H9 (cell line): ENCODE measurements at regions not wholly inside any gene's neighbourhood (a gene's known extent, or its start where the extent isn't known, plus 50 kb on each side); places are given as distances from the start of the nearest gene placed in this dataset.

Source experiments
- DNase-seq: peaks from one replicate; pipeline ENCODE4 v3.0.0-alpha.2; 2017
- H2AFZ ChIP-seq: one replicate; pipeline ENCODE4 v1.6.1; 2013; ENCODE audit warnings: mild to moderate bottlenecking, low read length, control low read depth, moderate library complexity
- H2AK5ac ChIP-seq: 2 replicates; pipeline ENCODE4 v1.6.1; 2013; ENCODE audit warnings: low read length, control low read depth, mixed read lengths; ENCODE audit not compliant: insufficient read length
- H2BK120ac ChIP-seq: one replicate; pipeline ENCODE4 v1.6.1; 2013; ENCODE audit warnings: low read depth, mild to moderate bottlenecking, low read length, control low read depth, inconsistent platforms; ENCODE audit not compliant: poor library complexity, severe bottlenecking
- H2BK12ac ChIP-seq: 2 replicates; pipeline ENCODE4 v1.6.1; 2013; ENCODE audit warnings: low read length, control low read depth, mixed read lengths, low read depth; ENCODE audit not compliant: insufficient read length
- H2BK15ac ChIP-seq: 2 replicates; pipeline ENCODE4 v1.6.1; 2013; ENCODE audit warnings: low read depth, low read length, control low read depth
- H2BK20ac ChIP-seq: one replicate; pipeline ENCODE4 v1.6.1; 2013; ENCODE audit warnings: low read depth, mild to moderate bottlenecking, low read length, control low read depth, inconsistent platforms; ENCODE audit not compliant: poor library complexity, severe bottlenecking
- H2BK5ac ChIP-seq: 2 replicates; pipeline ENCODE4 v1.6.1; 2013; ENCODE audit warnings: low read length, control low read depth, mixed read lengths; ENCODE audit not compliant: insufficient read length
- H3K14ac ChIP-seq: 2 replicates; pipeline ENCODE4 v1.6.1; 2013; ENCODE audit warnings: low read length, control low read depth; ENCODE audit not compliant: insufficient read depth
- H3K18ac ChIP-seq: 2 replicates; pipeline ENCODE4 v1.6.1; 2013; ENCODE audit warnings: low read depth, mild to moderate bottlenecking, mixed read lengths, low read length, control low read depth; ENCODE audit not compliant: insufficient read length
- H3K23ac ChIP-seq: 2 replicates; pipeline ENCODE4 v1.6.1; 2013; ENCODE audit warnings: low read length, control low read depth, mixed read lengths, low read depth; ENCODE audit not compliant: insufficient read length
- H3K23me2 ChIP-seq: 2 replicates; pipeline ENCODE4 v1.6.1; 2013; ENCODE audit warnings: low read depth, mild to moderate bottlenecking, mixed read lengths, low read length, control low read depth; ENCODE audit not compliant: insufficient read length, poor library complexity, severe bottlenecking
- H3K27ac ChIP-seq: 2 replicates; pipeline ENCODE4 v1.5.1; 2013; ENCODE audit warnings: low read length, control low read depth, mixed read lengths, low read depth; ENCODE audit not compliant: insufficient read length
- H3K27me3 ChIP-seq: 2 replicates; pipeline ENCODE4 v1.6.1; 2013; ENCODE audit warnings: low read length, control low read depth, inconsistent platforms; ENCODE audit not compliant: insufficient read depth
- H3K4ac ChIP-seq: 2 replicates; pipeline ENCODE4 v1.6.1; 2013; ENCODE audit warnings: low read depth, mild to moderate bottlenecking, control low read depth, inconsistent platforms, low read length, moderate library complexity
- H3K4me1 ChIP-seq: 2 replicates; pipeline ENCODE4 v1.6.1; 2013; ENCODE audit warnings: low read length, control low read depth, inconsistent platforms; ENCODE audit not compliant: insufficient read depth
- H3K4me2 ChIP-seq: 2 replicates; pipeline ENCODE4 v1.6.1; 2013; ENCODE audit warnings: low read length, control low read depth, mixed read lengths; ENCODE audit not compliant: insufficient read length, insufficient read depth
- H3K56ac ChIP-seq: 2 replicates; pipeline ENCODE4 v1.6.1; 2013; ENCODE audit warnings: low read depth, mild to moderate bottlenecking, mixed read lengths, low read length, control low read depth; ENCODE audit not compliant: insufficient read length
- H3K79me1 ChIP-seq: 2 replicates; pipeline ENCODE4 v1.6.1; 2013; ENCODE audit warnings: low read depth, mild to moderate bottlenecking, moderate library complexity, low read length, control low read depth, inconsistent platforms; ENCODE audit not compliant: insufficient read depth, poor library complexity, severe bottlenecking
- H3K79me2 ChIP-seq: 2 replicates; pipeline ENCODE4 v1.6.1; 2013; ENCODE audit warnings: low read length, control low read depth, inconsistent platforms; ENCODE audit not compliant: insufficient read depth
- H3K9ac ChIP-seq: 2 replicates; pipeline ENCODE4 v1.6.1; 2013; ENCODE audit warnings: low read length, control low read depth, mixed read lengths; ENCODE audit not compliant: insufficient read length; ENCODE audit errors: extremely low read depth
- H3K9me3 ChIP-seq: one replicate; pipeline ENCODE4 v1.6.1; 2013; ENCODE audit warnings: low read depth, low read length, inconsistent platforms; ENCODE audit not compliant: control insufficient read depth
- H3T11ph ChIP-seq: one replicate; pipeline ENCODE4 v1.6.1; 2013; ENCODE audit warnings: mild to moderate bottlenecking, low read length, control low read depth, inconsistent platforms
- H4K20me1 ChIP-seq: one replicate; pipeline ENCODE4 v1.6.1; 2013; ENCODE audit not compliant: control insufficient read depth, insufficient read length, insufficient read depth
- H4K5ac ChIP-seq: 2 replicates; pipeline ENCODE4 v1.6.1; 2013; ENCODE audit warnings: low read depth, mild to moderate bottlenecking, mixed read lengths, low read length, control low read depth; ENCODE audit not compliant: insufficient read length
- H4K8ac ChIP-seq: replicated peaks from 2 replicates; pipeline ENCODE4 v1.6.1; 2013; ENCODE audit warnings: low read length, control low read depth, mixed read lengths, low read depth; ENCODE audit not compliant: insufficient read length
- H4K91ac ChIP-seq: 2 replicates; pipeline ENCODE4 v1.6.1; 2013; ENCODE audit warnings: low read depth, mild to moderate bottlenecking, moderate library complexity, mixed read lengths, low read length, control low read depth; ENCODE audit not compliant: insufficient read length
- H3K27ac Mint-ChIP-seq, 3 experiments: 2 replicates in 2 of 3; 3 replicates in 1 of 3; pipeline ENCODE4 v1.8.0; 2020 to 2021; ENCODE audit warnings: mixed read lengths in 3 of 3, mild to moderate bottlenecking in 1 of 3, moderate library complexity in 1 of 3
- H3K27me3 Mint-ChIP-seq: 2 replicates; pipeline ENCODE4 v1.8.0; 2021; ENCODE audit warnings: low read depth, mild to moderate bottlenecking, moderate library complexity, mixed read lengths
- H3K36me3 Mint-ChIP-seq, 3 experiments: 2 replicates in 2 of 3; 3 replicates in 1 of 3; pipeline ENCODE4 v1.8.0; 2020 to 2021; ENCODE audit warnings: low read depth in 3 of 3, mixed read lengths in 3 of 3; ENCODE audit not compliant: insufficient read depth in 1 of 3
- H3K4me1 Mint-ChIP-seq, 2 experiments: 2 replicates each; pipeline ENCODE4 v1.8.0; 2020; ENCODE audit warnings: mixed read lengths in 2 of 2
- H3K4me3 Mint-ChIP-seq, 2 experiments: 2 replicates in 1 of 2; 3 replicates in 1 of 2; pipeline ENCODE4 v1.8.0; 2020 to 2021; ENCODE audit warnings: mild to moderate bottlenecking in 2 of 2, mixed read lengths in 2 of 2, moderate library complexity in 1 of 2
- H3K9me3 Mint-ChIP-seq, 2 experiments: 2 replicates in 1 of 2; 3 replicates in 1 of 2; pipeline ENCODE4 v1.8.0; 2020; ENCODE audit warnings: mild to moderate bottlenecking in 2 of 2, mixed read lengths in 2 of 2, moderate library complexity in 1 of 2
- TF ChIP-seq, protein P1 (sequence below): fragments of 200-600 bp; sonication (generic); conservative IDR thresholded peaks from 3 replicates; pipeline ENCODE4 v1.8.0; 2021; ENCODE audit warnings: antibody characterized with exemption, mild to moderate bottlenecking

- Histone ChIP-seq H3K4me2 (no peak overlapping the region), H2BK15ac (no peak overlapping the region), H3K56ac (no peak overlapping the region), H3K27ac (no peak overlapping the region), H4K20me1 (no peaks in the 10 kb centered on the region), H3K79me1 (no peaks in the 10 kb centered on the region), H3K27me3 (no peaks in the 10 kb centered on the region), H3K18ac (no peak overlapping the region), H3K23me2 (no peaks in the 10 kb centered on the region), H2AFZ (no peak overlapping the region), H3K14ac (no peak overlapping the region), H3K4ac (no peak overlapping the region), H4K91ac (no peak overlapping the region), H4K5ac (no peak overlapping the region), H3K9ac (no peak overlapping the region), H3T11ph (no peak overlapping the region), H3K4me1 (no peaks in the 10 kb centered on the region), H4K8ac (no peak overlapping the region), H2BK5ac (no peak overlapping the region), H2BK12ac (no peak overlapping the region), H2BK120ac (no peak overlapping the region), H2BK20ac (no peak overlapping the region), H2AK5ac (no peak overlapping the region), H3K79me2 (no peaks in the 10 kb centered on the region), H3K9me3 (no peaks in the 10 kb centered on the region), H3K23ac (no peak overlapping the region)
- no peak overlapping the region for H3K4me3 Mint-ChIP-seq
- H3K9me3 Mint-ChIP-seq = no peaks in the 10 kb centered on the region
- H3K4me1 Mint-ChIP-seq = no peaks in the 10 kb centered on the region
- peaks cover 43% of the 10 kb centered on the region for H3K27me3 Mint-ChIP-seq
- no peak overlapping the region for H3K27ac Mint-ChIP-seq
- no peaks in the 10 kb centered on the region for H3K36me3 Mint-ChIP-seq
- TF ChIP-seq, protein P1, sequence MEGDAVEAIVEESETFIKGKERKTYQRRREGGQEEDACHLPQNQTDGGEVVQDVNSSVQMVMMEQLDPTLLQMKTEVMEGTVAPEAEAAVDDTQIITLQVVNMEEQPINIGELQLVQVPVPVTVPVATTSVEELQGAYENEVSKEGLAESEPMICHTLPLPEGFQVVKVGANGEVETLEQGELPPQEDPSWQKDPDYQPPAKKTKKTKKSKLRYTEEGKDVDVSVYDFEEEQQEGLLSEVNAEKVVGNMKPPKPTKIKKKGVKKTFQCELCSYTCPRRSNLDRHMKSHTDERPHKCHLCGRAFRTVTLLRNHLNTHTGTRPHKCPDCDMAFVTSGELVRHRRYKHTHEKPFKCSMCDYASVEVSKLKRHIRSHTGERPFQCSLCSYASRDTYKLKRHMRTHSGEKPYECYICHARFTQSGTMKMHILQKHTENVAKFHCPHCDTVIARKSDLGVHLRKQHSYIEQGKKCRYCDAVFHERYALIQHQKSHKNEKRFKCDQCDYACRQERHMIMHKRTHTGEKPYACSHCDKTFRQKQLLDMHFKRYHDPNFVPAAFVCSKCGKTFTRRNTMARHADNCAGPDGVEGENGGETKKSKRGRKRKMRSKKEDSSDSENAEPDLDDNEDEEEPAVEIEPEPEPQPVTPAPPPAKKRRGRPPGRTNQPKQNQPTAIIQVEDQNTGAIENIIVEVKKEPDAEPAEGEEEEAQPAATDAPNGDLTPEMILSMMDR = no peak
- no peak for DNase-seq
Observed at GRCh38 chr12:107957459-107957858, 171.6 kb upstream of the WSCD2 start.
